ENCODE measurements at regions not wholly inside any gene's neighbourhood (a gene's known extent, or its start where the extent isn't known, plus 50 kb on each side); places are given as distances from the start of the nearest gene placed in this dataset.

- H3K27ac Mint-ChIP-seq, result no peak overlapping the region
- peak; percentile 16 for DNase-seq
- H3K9me3 Mint-ChIP-seq, result no peaks in the 10 kb centered on the region
- peaks cover 41% of the 10 kb centered on the region for H3K27me3 Mint-ChIP-seq
- H3K4me3 Mint-ChIP-seq, result no peak overlapping the region
- H3K4me1 Mint-ChIP-seq (ENCODE audit: low read depth), result no peaks in the 10 kb centered on the region
- H3K36me3 Mint-ChIP-seq (ENCODE audit: low read depth), result no peaks in the 10 kb centered on the region
Observed at GRCh38 chr22:49303781-49304461, 523.8 kb downstream of the BRD1 start.

DNA sequence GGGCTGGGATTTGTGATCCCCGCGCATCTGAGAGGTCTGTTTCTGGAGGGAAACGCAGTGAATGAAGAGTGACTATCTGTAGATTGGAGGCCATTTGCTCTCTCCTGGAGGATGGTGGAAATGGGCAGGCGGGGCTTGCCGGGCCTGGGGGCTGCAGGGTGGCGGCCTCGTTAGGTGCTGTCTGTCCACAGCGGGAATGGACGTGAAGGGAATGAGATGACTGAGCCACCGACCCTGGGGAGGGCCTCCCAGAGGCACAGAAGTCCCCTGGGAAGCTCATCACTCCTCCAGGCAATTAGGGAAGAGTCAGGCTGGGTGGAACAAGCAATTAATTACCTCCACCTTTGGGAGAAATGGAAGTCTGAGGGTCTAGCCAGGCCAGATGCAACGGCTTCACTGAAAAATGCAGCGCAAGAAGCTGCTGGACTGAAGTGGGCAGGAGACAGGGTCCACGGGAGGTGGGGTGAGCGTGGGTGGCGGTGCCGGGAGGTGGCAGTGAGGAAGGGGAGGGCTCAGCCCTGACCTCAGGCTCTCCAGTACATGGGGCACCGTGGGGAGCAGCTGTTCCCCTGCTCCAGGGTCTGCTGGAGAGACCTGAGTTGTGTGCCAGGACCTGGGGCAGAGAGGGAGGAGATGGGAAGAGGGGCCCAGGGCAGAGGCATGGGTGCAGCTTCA, 524.5 kb downstream of the BRD1 start:
- no peak overlapping the region for H3K27ac Mint-ChIP-seq
- no peaks in the 10 kb centered on the region for H3K9me3 Mint-ChIP-seq
- H3K4me1 Mint-ChIP-seq (ENCODE audit: low read depth), result no peaks in the 10 kb centered on the region
- no peaks in the 10 kb centered on the region for H3K36me3 Mint-ChIP-seq (ENCODE audit: low read depth)
- DNase-seq, result no peak
- peaks cover 33% of the 10 kb centered on the region for H3K27me3 Mint-ChIP-seq
- no peak overlapping the region for H3K4me3 Mint-ChIP-seq

DNA sequence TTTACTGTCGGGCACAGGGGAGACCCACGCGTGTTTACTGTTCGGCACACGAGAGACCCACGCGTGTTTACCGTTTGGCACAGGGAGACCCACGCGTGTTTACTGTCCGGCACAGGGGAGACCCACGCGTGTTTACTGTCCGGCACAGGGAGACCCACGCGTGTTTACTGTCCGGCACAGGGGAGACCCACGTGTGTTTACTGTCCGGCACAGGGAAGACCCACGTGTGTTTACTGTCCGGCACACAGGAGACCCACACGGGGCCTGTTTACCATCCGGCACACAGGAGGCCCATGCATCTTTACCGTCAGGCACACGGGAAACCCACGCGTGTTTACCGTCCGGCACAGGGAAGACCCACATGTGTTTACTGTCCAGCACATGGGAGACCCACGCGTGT, 525.1 kb downstream of the BRD1 start:
- DNase-seq, result no peak
- H3K4me3 Mint-ChIP-seq, result no peak overlapping the region
- no peaks in the 10 kb centered on the region for H3K4me1 Mint-ChIP-seq (ENCODE audit: low read depth)
- H3K27ac Mint-ChIP-seq, result no peak overlapping the region
- H3K27me3 Mint-ChIP-seq, result peaks cover 29% of the 10 kb centered on the region
- no peaks in the 10 kb centered on the region for H3K9me3 Mint-ChIP-seq
- H3K36me3 Mint-ChIP-seq (ENCODE audit: low read depth), result no peaks in the 10 kb centered on the region

GRCh38 chr22:49302150-49302460, 525.6 kb downstream of the BRD1 start:
- no peaks in the 10 kb centered on the region for H3K4me1 Mint-ChIP-seq (ENCODE audit: low read depth)
- no peak overlapping the region for H3K4me3 Mint-ChIP-seq
- DNase-seq, result peak; percentile 2
- no peaks in the 10 kb centered on the region for H3K36me3 Mint-ChIP-seq (ENCODE audit: low read depth)
- H3K9me3 Mint-ChIP-seq, result no peaks in the 10 kb centered on the region
- peaks cover 27% of the 10 kb centered on the region for H3K27me3 Mint-ChIP-seq
- H3K27ac Mint-ChIP-seq, result no peak overlapping the region

DNA sequence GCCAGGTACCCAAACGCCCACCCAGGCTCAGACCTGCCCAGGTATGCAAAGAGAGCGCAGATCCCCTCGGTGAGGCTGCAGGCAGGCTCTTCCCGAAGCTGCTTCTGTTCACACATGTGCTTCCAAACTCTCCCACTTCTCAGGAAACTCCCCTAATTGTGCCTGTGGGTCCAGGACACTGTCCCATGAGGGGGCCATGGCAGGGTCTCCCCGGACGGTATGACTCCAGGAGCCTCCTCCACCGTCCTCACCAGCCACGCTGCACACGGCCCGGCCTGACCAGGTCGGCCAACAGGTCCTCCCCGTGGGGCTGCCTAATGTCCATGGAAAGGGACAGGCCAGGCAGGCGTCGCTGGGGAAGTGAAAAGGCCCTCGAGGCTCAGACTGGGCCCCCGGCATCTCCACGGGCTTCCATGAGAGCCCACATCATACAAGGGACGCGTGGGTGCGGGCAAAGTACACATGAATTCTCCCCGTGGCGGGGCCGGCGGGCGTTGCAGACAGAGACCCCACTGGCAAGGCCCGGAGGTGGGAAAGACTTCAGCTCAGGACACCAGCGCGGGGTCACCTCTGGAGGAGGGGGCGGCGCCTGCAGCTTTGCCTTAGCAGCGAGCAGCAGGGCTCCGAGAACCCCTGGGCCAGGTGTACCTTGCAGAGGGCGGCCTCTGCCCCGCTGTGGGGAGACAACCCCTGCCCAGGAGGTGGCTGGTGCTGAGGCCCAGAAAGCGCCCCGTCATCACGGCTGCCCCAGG, 526.1 kb downstream of the BRD1 start:
- H3K4me1 Mint-ChIP-seq (ENCODE audit: low read depth), result no peaks in the 10 kb centered on the region
- H3K36me3 Mint-ChIP-seq (ENCODE audit: low read depth), result no peaks in the 10 kb centered on the region
- peak; percentile 24 for DNase-seq
- no peak overlapping the region for H3K4me3 Mint-ChIP-seq
- H3K9me3 Mint-ChIP-seq, result no peaks in the 10 kb centered on the region
- no peak overlapping the region for H3K27ac Mint-ChIP-seq
- peaks cover 24% of the 10 kb centered on the region for H3K27me3 Mint-ChIP-seq

GRCh38 chr22:49300951-49301397, 526.7 kb downstream of the BRD1 start:
- H3K9me3 Mint-ChIP-seq, result no peaks in the 10 kb centered on the region

GRCh38 chr22:49300241-49300640, 527.4 kb downstream of the BRD1 start:
- H3K27me3 Mint-ChIP-seq, result peaks cover 20% of the 10 kb centered on the region
- H3K9me3 Mint-ChIP-seq, result no peaks in the 10 kb centered on the region
- peak; percentile 7 for DNase-seq
- H3K4me3 Mint-ChIP-seq, result no peak overlapping the region
- H3K27ac Mint-ChIP-seq, result no peak overlapping the region
- H3K4me1 Mint-ChIP-seq (ENCODE audit: low read depth), result no peaks in the 10 kb centered on the region
- H3K36me3 Mint-ChIP-seq (ENCODE audit: low read depth), result no peaks in the 10 kb centered on the region

More at GRCh38 chr22:49300951-49301397, 526.7 kb downstream of the BRD1 start:
- Mint-ChIP-seq H3K36me3 (ENCODE audit: low read depth) (no peaks in the 10 kb centered on the region), H3K4me1 (ENCODE audit: low read depth) (no peaks in the 10 kb centered on the region), H3K27ac (no peak overlapping the region), H3K4me3 (no peak overlapping the region), H3K27me3 (peaks cover 24% of the 10 kb centered on the region)
- no peak for DNase-seq

DNA sequence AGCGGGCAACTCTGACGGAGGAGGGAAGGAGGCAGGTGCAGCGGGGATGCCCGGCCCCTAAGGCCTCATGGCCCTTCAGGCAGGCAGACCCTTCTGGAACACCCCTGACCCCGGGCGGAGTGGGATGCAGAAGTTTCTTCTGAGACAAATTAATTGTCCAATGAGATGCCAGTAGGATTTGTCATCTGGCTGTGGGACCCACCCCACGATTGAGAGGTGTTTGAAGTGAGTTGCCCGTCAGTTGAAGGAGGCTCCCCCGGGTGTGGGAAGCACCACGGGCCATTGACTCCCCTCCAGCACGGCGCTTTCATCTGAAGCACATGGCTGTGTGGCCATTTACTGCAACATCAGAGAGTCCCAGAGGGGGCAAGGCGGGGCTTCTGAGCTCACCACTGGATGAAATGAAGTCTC, 527.8 kb downstream of the BRD1 start:
- H3K36me3 Mint-ChIP-seq (ENCODE audit: low read depth), result no peaks in the 10 kb centered on the region
- H3K27ac Mint-ChIP-seq, result no peak overlapping the region
- H3K27me3 Mint-ChIP-seq, result peaks cover 20% of the 10 kb centered on the region
- H3K4me1 Mint-ChIP-seq (ENCODE audit: low read depth), result no peaks in the 10 kb centered on the region
- no peaks in the 10 kb centered on the region for H3K9me3 Mint-ChIP-seq
- DNase-seq, result no peak
- no peak overlapping the region for H3K4me3 Mint-ChIP-seq

DNA sequence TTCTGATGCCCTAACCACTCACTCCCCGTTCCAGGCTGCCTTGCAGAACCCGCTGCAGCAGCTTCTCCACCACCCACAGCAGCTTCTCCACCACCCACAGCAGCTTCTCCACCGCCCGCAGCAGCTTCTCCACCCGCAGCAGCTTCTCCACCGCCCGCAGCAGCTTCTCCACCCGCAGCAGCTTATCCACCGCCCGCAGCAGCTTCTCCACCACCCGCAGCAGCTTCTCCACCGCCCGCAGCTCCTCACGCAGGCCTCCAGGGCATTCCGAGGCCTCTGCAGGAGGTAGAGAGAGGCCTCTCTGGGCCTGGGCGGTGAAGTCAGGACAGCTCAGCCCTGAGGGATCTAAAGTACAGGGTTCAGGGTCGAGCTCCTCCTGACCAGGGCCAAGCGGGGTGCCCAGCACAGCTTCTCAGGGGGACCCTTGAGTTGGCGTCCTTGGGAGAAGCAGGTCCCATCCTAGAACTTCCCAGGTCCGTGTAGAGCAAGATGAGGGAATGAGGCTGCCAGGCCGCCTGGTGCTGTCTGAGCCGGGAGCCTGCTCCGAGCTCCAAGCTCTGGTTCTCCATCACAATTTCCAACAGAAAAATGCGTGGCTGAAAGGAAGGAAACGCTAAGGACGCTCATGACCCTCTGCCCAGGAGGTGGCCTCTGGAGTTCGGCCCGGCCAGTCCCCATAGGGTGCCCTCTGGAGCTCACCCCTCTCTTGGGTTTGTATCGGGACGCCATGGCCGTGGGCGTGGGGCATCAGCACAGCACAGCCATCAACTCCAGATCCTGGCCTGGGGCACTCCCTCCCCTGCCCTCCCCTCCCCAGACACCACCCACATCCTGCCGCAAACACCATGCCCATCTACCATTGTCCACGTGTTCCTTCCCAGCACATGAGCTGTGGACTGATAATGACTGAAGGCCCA, 528.6 kb downstream of the BRD1 start:
- peak; percentile 8 for DNase-seq
- no peaks in the 10 kb centered on the region for H3K4me1 Mint-ChIP-seq (ENCODE audit: low read depth)
- no peak overlapping the region for H3K27ac Mint-ChIP-seq
- no peak overlapping the region for H3K4me3 Mint-ChIP-seq
- peaks cover 6% of the 10 kb centered on the region for H3K9me3 Mint-ChIP-seq
- no peaks in the 10 kb centered on the region for H3K36me3 Mint-ChIP-seq (ENCODE audit: low read depth)
- H3K27me3 Mint-ChIP-seq, result peaks cover 19% of the 10 kb centered on the region

DNA sequence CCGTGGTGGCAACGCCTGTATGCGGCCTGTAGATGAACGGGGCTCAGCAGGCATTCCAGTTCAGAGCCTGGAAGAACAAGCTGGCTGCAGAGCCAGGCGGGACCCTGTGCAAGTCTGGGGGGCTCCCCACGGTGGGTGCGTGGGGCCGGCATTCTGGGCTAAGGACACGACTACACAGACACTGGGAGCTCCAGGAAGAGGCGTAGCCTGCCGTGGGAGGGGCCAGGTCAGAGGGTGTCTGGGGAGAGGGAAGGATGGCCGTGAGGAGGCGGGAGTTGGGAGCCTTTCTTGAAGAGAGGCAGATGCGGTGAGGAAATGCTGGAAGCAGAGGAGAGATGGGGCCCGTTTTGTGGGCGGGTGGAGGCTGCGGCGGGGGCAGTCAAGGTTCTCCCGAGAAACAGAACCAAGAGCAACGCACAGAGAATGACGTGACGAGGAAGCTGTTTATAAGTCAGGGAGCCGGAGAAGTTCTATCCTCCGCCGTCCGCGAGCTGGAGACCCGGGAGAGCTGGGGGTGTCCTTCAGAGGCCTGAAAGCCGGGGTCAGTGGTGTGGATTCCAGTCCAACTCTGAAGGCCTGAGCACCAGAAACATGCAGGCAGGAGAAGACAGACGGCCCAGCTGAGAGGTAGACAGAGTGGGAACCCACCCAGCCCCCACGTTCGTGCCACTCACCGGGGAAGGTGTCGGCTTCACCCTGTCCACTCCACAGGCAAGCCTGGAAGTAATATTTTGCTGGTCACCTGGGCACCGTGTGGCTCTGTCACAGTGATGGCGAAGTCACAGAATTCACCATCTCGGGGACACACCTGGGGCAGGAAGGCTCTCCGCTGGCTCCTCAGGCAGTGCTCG, 529.6 kb downstream of the BRD1 start:
- no peak overlapping the region for H3K27ac Mint-ChIP-seq
- H3K4me1 Mint-ChIP-seq (ENCODE audit: low read depth), result no peaks in the 10 kb centered on the region
- H3K36me3 Mint-ChIP-seq (ENCODE audit: low read depth), result no peaks in the 10 kb centered on the region
- DNase-seq, result peak; percentile 14
- H3K4me3 Mint-ChIP-seq, result no peak overlapping the region
- peaks cover 11% of the 10 kb centered on the region for H3K27me3 Mint-ChIP-seq
- H3K9me3 Mint-ChIP-seq, result peaks cover 14% of the 10 kb centered on the region

DNA sequence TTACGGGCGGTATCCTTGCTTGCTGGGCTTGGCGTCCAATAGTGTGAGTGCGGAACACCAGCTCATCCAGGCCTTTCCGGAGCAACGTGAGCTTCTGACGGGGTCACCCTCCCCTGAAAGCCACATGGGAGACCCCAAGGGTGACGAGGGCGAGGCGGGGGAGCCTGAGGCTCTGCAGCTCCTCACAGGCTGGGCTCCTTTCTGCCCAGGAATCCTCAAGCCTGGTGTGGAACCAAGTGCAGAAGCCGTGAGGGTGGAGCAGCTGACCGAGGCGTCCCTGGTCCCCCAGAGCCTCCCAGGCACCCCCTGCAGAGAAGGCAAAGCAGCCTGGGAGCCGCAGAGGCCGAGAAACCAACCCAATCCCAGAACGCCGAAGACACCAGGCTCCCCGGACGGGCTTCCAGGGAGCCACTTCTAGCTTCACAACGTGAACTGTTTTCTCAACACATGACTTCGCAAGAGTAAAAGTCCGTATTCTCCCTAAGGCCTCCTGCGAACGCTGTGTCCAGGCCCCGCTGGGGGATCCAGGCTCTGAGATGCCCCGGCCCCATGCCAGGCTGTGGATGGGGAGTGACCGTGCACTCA, 530.3 kb downstream of the BRD1 start:
- Mint-ChIP-seq H3K36me3 (ENCODE audit: low read depth) (no peaks in the 10 kb centered on the region), H3K4me1 (ENCODE audit: low read depth) (no peaks in the 10 kb centered on the region)

DNA sequence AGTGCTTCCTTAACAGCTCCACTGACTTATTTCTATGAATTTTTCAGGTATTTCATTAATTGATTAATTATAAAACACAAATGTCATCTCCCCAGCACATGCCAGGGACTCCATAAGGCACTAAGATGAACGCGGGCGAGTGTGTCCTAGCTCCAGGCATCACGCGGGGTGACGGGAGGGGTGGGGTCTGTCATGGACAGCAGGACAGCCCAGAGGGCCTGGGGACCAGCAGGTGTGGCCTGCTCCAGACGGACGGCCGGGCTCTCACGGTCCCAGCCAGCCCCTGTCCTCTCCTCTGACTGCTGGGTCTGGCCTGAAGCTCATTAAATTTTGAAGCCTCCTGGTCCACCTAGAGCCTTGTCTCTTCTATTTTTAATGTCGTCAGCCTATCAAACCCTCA, 531.1 kb downstream of the BRD1 start:
- Mint-ChIP-seq H3K4me3 (no peak overlapping the region), H3K27ac (no peak overlapping the region), H3K4me1 (ENCODE audit: low read depth) (no peaks in the 10 kb centered on the region), H3K9me3 (peaks cover 14% of the 10 kb centered on the region), H3K27me3 (peaks cover 13% of the 10 kb centered on the region), H3K36me3 (ENCODE audit: low read depth) (no peaks in the 10 kb centered on the region)
- no peak for DNase-seq

More for the DNA sequence above, 530.3 kb downstream of the BRD1 start:
- Mint-ChIP-seq H3K27ac (no peak overlapping the region), H3K4me3 (no peak overlapping the region), H3K9me3 (peaks cover 14% of the 10 kb centered on the region), H3K27me3 (peaks cover 6% of the 10 kb centered on the region)
- DNase-seq, result peak; percentile 8

DNA sequence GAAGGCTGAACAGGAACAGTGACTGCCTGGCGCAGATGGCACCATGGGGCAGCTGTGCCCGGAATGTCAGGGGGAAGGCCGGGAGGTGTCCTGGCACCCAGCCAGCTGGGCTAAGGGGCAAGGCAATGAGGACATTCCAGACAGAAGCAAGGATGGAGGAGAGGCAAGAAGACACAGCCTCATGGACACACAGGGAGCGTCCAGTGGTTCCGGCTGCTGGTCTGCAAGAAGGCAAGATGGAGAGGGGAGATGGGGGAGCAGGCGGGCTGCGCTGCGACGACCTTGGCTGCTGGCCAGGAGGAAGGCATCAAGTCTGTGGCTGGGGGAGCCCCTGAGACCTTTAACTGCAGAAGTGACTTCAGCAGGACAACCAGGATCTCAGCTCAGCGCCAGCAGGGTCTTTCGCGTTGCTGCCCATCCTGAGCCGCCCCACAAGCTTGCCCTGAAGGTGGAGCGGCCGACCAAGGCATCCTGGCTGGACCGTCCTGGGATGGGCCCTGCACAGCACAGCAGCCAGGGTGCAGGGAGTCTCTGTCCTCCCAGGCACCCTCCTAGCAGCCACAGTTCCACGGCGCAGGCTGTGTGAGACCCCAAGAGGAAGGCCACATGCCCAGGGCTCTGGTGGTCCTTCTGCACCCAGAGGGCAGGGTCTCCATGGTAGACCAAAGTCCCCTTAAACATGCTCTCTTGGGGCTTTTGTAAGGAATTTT, 531.7 kb downstream of the BRD1 start:
- peak; percentile 20 for DNase-seq
- Mint-ChIP-seq H3K9me3 (peaks cover 14% of the 10 kb centered on the region), H3K4me1 (ENCODE audit: low read depth) (no peaks in the 10 kb centered on the region), H3K36me3 (ENCODE audit: low read depth) (no peaks in the 10 kb centered on the region), H3K27ac (no peak overlapping the region), H3K27me3 (peaks cover 13% of the 10 kb centered on the region), H3K4me3 (no peak overlapping the region)

Data from activated T-cell treated with anti-CD3 and anti-CD28 coated beads, Interleukin-2, amount 50 U/mL, for 24 hours (primary cell).